ENCODE measurements at regions not wholly inside any gene's neighbourhood (a gene's known extent, or its start where the extent isn't known, plus 50 kb on each side); places are given as distances from the start of the nearest gene placed in this dataset.

DNA sequence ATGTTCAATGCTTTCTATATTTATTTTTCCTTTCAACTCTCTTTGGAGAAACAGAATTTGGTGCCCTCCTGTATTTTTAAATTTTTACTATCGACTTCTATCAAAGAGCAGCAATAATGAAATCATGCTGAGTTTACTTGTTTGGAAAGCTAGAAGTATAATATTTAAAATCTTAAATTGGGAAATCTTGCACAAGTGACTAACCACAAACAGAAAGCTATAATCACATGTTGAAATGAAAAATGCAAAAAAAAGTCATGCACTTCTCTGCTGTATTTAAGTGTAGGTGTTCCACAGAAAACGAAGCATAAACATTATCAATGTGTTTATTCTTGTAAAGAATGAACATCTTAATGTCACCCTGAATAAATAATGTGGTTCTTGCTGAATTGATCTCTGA is 306.1 kb downstream of the PCDH18 start:
- H3K9me3 ChIP-seq (ENCODE audit: control insufficient read depth, low read length) = no peaks in the 10 kb centered on the region
- no peak overlapping the region for H3K27ac ChIP-seq (ENCODE audit: insufficient read depth, low read depth, low read length, poor library complexity, severe bottlenecking)
- H3K36me3 ChIP-seq (ENCODE audit: control insufficient read depth, insufficient read depth, low read length) = no peaks in the 10 kb centered on the region
- WGBS, 2 experiments = 91% methylated on average over 1 of the region's 2 CpGs; no CpG with 5 or more reads in 1 of the 2 experiments
- H3K27me3 ChIP-seq (ENCODE audit: control insufficient read depth, insufficient read depth, low read length, poor library complexity, severe bottlenecking) = no peaks in the 10 kb centered on the region
- H3K4me1 ChIP-seq (ENCODE audit: control insufficient read depth, insufficient read depth, low read length) = no peaks in the 10 kb centered on the region
- H3K4me3 ChIP-seq (ENCODE audit: insufficient read depth, low read depth, low read length) = no peak overlapping the region

DNA sequence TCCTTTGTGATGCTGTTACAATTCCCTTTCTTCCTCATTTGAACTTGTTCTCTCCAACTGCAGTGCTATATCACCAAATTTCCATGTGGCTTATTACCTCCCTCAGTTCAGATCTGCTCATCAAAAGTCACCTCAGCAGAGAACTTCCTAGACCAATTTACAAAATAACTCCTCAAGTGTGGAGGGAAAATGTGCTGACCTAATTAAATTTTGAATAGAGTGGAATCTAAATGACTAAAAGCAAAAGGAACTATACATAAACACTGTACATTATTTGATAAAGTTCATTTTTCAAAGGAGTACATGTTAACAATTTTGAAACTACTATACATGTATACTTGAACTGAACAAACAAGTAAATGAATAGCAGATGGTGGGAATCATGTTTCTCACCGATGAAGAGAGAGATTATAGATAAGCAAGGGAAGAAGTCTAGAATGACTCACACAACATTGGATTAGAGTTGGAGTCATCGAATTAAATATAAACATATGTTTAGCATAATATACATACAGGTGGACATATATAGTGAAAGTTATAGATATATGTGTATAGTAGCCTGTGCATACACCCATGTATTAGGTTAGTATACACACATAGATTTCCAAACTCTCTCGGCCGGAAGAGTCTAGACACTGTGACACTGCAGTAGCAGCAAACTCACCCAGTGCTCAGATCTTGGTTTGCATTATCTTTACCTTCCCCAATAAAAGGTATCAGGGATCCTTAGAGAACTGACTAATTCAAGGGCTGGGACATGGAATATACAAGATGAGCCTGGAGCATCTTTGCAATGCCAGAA is 318.7 kb downstream of the PCDH18 start:
- Histone ChIP-seq H3K27ac (ENCODE audit: insufficient read depth, low read depth, low read length, poor library complexity, severe bottlenecking) (no peak overlapping the region), H3K9me3 (ENCODE audit: control insufficient read depth, low read length) (no peaks in the 10 kb centered on the region), H3K27me3 (ENCODE audit: control insufficient read depth, insufficient read depth, low read length, poor library complexity, severe bottlenecking) (no peaks in the 10 kb centered on the region), H3K4me3 (ENCODE audit: insufficient read depth, low read depth, low read length) (no peak overlapping the region), H3K36me3 (ENCODE audit: control insufficient read depth, insufficient read depth, low read length) (no peaks in the 10 kb centered on the region), H3K4me1 (ENCODE audit: control insufficient read depth, insufficient read depth, low read length) (peaks cover 9% of the 10 kb centered on the region)
- 79 to 91% methylated on average over 3 of the region's 4 CpGs for WGBS, 2 experiments

DNA sequence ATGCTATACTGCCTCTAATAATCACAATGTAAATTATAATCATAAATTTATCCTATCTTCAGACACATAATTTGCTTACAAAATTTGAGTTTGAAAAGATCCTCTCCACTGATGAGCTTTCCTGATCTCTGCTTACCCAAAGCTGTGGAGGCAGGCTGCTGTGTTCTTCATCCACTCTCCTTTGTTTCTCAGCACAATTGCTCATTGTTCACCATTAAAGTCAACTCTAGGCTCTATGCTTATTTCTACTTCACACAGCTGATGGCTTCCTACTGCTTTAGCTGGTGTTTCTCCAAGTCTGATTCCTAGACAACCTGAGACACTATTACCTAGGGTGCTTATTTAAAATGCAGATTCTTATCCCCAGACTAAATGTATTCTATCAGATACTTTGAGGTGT is 319.7 kb downstream of the PCDH18 start:
- no peak overlapping the region for H3K4me3 ChIP-seq (ENCODE audit: insufficient read depth, low read depth, low read length)
- peaks cover 9% of the 10 kb centered on the region for H3K4me1 ChIP-seq (ENCODE audit: control insufficient read depth, insufficient read depth, low read length)
- H3K27ac ChIP-seq (ENCODE audit: insufficient read depth, low read depth, low read length, poor library complexity, severe bottlenecking) = no peak overlapping the region
- H3K9me3 ChIP-seq (ENCODE audit: control insufficient read depth, low read length) = no peaks in the 10 kb centered on the region
- no peaks in the 10 kb centered on the region for H3K27me3 ChIP-seq (ENCODE audit: control insufficient read depth, insufficient read depth, low read length, poor library complexity, severe bottlenecking)
- no peaks in the 10 kb centered on the region for H3K36me3 ChIP-seq (ENCODE audit: control insufficient read depth, insufficient read depth, low read length)

DNA sequence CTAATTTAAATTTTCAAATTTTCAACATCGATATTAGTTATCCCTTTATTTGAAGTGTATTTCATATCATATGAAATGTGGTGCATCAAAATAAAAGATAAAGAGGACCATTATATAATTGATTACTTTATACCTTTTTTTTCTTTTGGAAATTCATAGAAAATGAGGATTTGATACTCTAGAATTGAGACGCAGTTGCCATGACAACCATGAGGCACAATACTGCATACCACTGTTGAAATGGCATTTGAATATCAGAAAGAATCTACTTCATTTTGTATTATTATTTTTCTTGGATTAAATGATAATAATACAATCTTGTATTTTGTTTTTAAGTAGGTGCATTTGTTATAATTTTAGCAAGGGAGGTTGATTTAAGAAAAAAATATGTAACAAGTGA is 323.1 kb downstream of the PCDH18 start:
- Histone ChIP-seq H3K9me3 (ENCODE audit: control insufficient read depth, low read length) (no peaks in the 10 kb centered on the region), H3K36me3 (ENCODE audit: control insufficient read depth, insufficient read depth, low read length) (no peaks in the 10 kb centered on the region), H3K27me3 (ENCODE audit: control insufficient read depth, insufficient read depth, low read length, poor library complexity, severe bottlenecking) (no peaks in the 10 kb centered on the region), H3K27ac (ENCODE audit: insufficient read depth, low read depth, low read length, poor library complexity, severe bottlenecking) (no peak overlapping the region), H3K4me1 (ENCODE audit: control insufficient read depth, insufficient read depth, low read length) (peaks cover 9% of the 10 kb centered on the region), H3K4me3 (ENCODE audit: insufficient read depth, low read depth, low read length) (no peak overlapping the region)
- no CpG with 5 or more reads among the region's 2 CpGs for WGBS, 2 experiments

DNA sequence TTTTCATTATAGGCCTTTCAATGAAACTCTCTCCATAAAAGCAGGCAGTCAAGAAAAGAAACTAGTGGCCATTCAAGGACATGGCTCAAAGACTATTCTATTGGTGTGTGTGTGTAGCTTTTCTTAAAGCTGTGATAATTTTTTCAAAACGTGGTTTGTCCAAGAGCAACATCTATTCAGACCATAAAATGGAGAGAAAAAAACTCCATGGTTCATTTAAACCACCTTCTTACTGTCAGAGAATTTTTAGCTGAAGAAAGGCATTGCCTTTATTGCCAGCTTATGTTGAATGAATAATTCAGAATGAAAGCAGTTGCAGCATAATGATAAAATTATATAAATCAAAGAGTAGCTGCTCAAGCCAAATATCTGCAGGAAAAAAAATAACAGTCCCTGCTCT is 325.5 kb downstream of the PCDH18 start:
- WGBS, 2 experiments = 63% methylated on average over 1 of the region's 1 CpG; no CpG with 5 or more reads in 1 of the 2 experiments
- no peak overlapping the region for H3K4me3 ChIP-seq (ENCODE audit: insufficient read depth, low read depth, low read length)
- H3K27me3 ChIP-seq (ENCODE audit: control insufficient read depth, insufficient read depth, low read length, poor library complexity, severe bottlenecking) = no peaks in the 10 kb centered on the region
- no peak overlapping the region for H3K27ac ChIP-seq (ENCODE audit: insufficient read depth, low read depth, low read length, poor library complexity, severe bottlenecking)
- no peaks in the 10 kb centered on the region for H3K36me3 ChIP-seq (ENCODE audit: control insufficient read depth, insufficient read depth, low read length)
- H3K9me3 ChIP-seq (ENCODE audit: control insufficient read depth, low read length) = no peaks in the 10 kb centered on the region
- H3K4me1 ChIP-seq (ENCODE audit: control insufficient read depth, insufficient read depth, low read length) = no peaks in the 10 kb centered on the region

DNA sequence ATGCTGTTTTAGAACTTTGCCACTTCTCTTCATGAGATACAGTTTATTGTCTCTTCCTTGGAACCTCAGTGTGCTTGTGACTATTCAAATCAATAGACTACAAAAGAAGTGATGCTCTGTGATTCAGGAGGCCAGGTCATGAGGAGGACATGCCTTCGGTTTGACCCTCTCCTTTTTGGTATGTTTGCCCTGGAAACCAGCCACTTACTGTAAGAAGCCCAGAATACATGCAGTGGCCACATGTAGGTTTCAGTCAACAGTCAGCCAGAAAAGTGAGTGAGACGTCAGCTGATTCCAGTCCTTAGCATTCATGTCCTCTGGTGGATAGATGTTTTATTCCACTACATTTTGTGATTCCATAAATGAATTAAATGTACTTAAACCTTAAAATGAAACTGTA is 328.7 kb downstream of the PCDH18 start:
- no peaks in the 10 kb centered on the region for H3K4me1 ChIP-seq (ENCODE audit: control insufficient read depth, insufficient read depth, low read length)
- WGBS, 2 experiments = 95 to 96% methylated on average over 2 of the region's 2 CpGs
- H3K27ac ChIP-seq (ENCODE audit: insufficient read depth, low read depth, low read length, poor library complexity, severe bottlenecking) = no peak overlapping the region
- H3K36me3 ChIP-seq (ENCODE audit: control insufficient read depth, insufficient read depth, low read length) = no peaks in the 10 kb centered on the region
- H3K4me3 ChIP-seq (ENCODE audit: insufficient read depth, low read depth, low read length) = no peak overlapping the region
- H3K27me3 ChIP-seq (ENCODE audit: control insufficient read depth, insufficient read depth, low read length, poor library complexity, severe bottlenecking) = no peaks in the 10 kb centered on the region
- H3K9me3 ChIP-seq (ENCODE audit: control insufficient read depth, low read length) = no peaks in the 10 kb centered on the region

DNA sequence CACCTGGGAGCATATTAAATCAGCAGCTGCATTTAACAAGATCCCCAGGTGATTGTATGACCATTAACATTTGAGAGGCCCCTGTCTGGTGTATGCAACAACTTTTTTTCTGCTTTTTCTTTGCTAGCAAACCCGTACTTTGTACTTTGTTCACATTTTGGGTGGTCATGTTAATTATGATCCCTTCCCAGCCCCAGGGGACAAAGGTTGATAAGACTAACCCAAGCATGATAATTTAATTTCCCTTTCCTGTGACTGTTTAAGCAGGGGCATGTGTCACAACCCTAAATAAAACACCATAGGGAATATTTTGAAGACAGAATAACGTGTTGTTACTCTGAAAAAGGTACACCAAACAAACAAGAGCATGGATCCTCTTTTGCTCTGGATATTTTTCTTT is 332.0 kb downstream of the PCDH18 start:
- H3K36me3 ChIP-seq (ENCODE audit: control insufficient read depth, insufficient read depth, low read length) = no peaks in the 10 kb centered on the region
- H3K4me1 ChIP-seq (ENCODE audit: control insufficient read depth, insufficient read depth, low read length) = no peaks in the 10 kb centered on the region
- H3K9me3 ChIP-seq (ENCODE audit: control insufficient read depth, low read length) = no peaks in the 10 kb centered on the region
- no peak overlapping the region for H3K27ac ChIP-seq (ENCODE audit: insufficient read depth, low read depth, low read length, poor library complexity, severe bottlenecking)
- WGBS, 2 experiments = 85 to 100% methylated on average over 2 of the region's 2 CpGs
- no peak overlapping the region for H3K4me3 ChIP-seq (ENCODE audit: insufficient read depth, low read depth, low read length)
- no peaks in the 10 kb centered on the region for H3K27me3 ChIP-seq (ENCODE audit: control insufficient read depth, insufficient read depth, low read length, poor library complexity, severe bottlenecking)

DNA sequence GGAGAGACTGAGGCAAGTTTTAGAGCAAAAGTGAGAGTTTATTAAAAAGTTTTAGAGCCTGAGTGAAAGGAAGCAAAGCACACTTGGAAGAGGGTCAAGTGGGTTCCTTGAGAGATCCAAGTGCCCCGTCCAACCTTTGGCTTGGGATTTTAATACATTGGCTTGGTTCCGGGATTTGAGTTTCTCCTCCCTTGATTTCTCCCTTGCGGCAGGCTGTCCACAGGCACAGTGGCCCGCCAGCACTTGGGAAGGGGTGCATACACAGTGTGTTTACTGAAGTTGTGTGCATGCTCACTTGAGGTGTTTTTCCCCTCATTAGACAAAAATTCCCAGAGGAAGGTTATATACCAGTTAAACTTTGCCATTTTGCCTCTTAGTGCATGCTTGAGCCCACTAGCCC is 333.5 kb downstream of the PCDH18 start:
- Histone ChIP-seq H3K4me3 (ENCODE audit: insufficient read depth, low read depth, low read length) (no peak overlapping the region), H3K36me3 (ENCODE audit: control insufficient read depth, insufficient read depth, low read length) (no peaks in the 10 kb centered on the region), H3K4me1 (ENCODE audit: control insufficient read depth, insufficient read depth, low read length) (no peaks in the 10 kb centered on the region), H3K27me3 (ENCODE audit: control insufficient read depth, insufficient read depth, low read length, poor library complexity, severe bottlenecking) (no peaks in the 10 kb centered on the region), H3K27ac (ENCODE audit: insufficient read depth, low read depth, low read length, poor library complexity, severe bottlenecking) (no peak overlapping the region), H3K9me3 (ENCODE audit: control insufficient read depth, low read length) (no peaks in the 10 kb centered on the region)
- 95 to 99% methylated on average over 4 of the region's 4 CpGs for WGBS, 2 experiments

DNA sequence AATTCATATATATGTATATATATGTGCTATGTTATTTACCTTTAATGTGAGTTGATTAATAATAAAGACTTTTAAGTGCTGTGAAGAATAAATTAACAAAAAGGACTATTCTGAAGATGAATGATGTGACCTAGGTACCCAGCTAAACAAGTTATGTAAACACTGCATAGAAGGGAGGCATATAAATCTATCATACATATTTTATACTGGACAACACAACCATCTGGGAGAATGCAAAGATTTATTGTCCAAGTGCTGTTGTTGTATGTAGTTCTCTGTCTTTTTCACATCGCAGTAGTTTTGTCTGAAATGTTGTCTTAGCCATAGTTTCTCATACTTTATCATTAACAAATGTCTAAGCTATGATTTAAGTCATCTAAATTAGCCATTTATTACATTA is 337.6 kb downstream of the PCDH18 start:
- 100% methylated on average over 1 of the region's 1 CpG; no CpG with 5 or more reads in 1 of the 2 experiments for WGBS, 2 experiments
- H3K4me3 ChIP-seq (ENCODE audit: insufficient read depth, low read depth, low read length) = no peak overlapping the region
- H3K27ac ChIP-seq (ENCODE audit: insufficient read depth, low read depth, low read length, poor library complexity, severe bottlenecking) = no peak overlapping the region
- H3K36me3 ChIP-seq (ENCODE audit: control insufficient read depth, insufficient read depth, low read length) = no peaks in the 10 kb centered on the region
- H3K27me3 ChIP-seq (ENCODE audit: control insufficient read depth, insufficient read depth, low read length, poor library complexity, severe bottlenecking) = no peaks in the 10 kb centered on the region
- no peaks in the 10 kb centered on the region for H3K9me3 ChIP-seq (ENCODE audit: control insufficient read depth, low read length)
- H3K4me1 ChIP-seq (ENCODE audit: control insufficient read depth, insufficient read depth, low read length) = no peaks in the 10 kb centered on the region

DNA sequence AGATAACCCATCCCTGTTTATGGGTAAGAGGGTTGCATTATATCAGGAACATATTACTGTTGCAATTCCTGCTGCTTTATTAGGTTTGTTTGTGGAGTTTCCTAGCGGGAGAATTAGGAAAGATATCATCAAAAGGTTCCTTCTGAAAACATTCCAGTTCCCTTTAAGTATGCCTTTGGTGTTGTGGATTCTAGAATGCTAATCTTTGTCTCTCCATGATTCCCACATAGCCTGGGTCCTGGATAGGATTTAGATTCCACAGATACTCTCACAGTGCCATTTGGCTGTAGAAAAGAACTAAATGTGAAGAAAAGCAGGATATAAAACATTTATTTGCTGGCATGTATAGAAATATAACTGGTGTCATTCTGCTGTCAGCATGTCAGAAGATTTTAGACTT is 338.7 kb downstream of the PCDH18 start:
- no peaks in the 10 kb centered on the region for H3K4me1 ChIP-seq (ENCODE audit: control insufficient read depth, insufficient read depth, low read length)
- WGBS, 2 experiments = 83% methylated on average over 1 of the region's 1 CpG; no CpG with 5 or more reads in 1 of the 2 experiments
- no peak overlapping the region for H3K4me3 ChIP-seq (ENCODE audit: insufficient read depth, low read depth, low read length)

More for the DNA sequence above, 338.7 kb downstream of the PCDH18 start:
- no peaks in the 10 kb centered on the region for H3K9me3 ChIP-seq (ENCODE audit: control insufficient read depth, low read length)
- H3K27ac ChIP-seq (ENCODE audit: insufficient read depth, low read depth, low read length, poor library complexity, severe bottlenecking) = no peak overlapping the region
- H3K27me3 ChIP-seq (ENCODE audit: control insufficient read depth, insufficient read depth, low read length, poor library complexity, severe bottlenecking) = no peaks in the 10 kb centered on the region
- H3K36me3 ChIP-seq (ENCODE audit: control insufficient read depth, insufficient read depth, low read length) = no peaks in the 10 kb centered on the region
